ENCODE measurements at regions not wholly inside any gene's neighbourhood (a gene's known extent, or its start where the extent isn't known, plus 50 kb on each side); places are given as distances from the start of the nearest gene placed in this dataset.
A peak's percentile ranks its signal among the peaks of the same experiment; 100 is the strongest.

GRCh38 chr9:129282731-129283211 lies 104.7 kb upstream of the IER5L start:
- Mint-ChIP-seq H3K27ac (no peak overlapping the region), H3K27me3 (no peaks in the 10 kb centered on the region), H3K9me3 (no peaks in the 10 kb centered on the region), H3K4me3 (no peak overlapping the region), H3K36me3 (no peaks in the 10 kb centered on the region), H3K4me1 (ENCODE audit: unreplicated experiment) (peaks cover 30% of the 10 kb centered on the region)
- no peak for TF ChIP-seq CTCF (conservative IDR thresholded peaks at IDR 0.05)
- peak; percentile 67 for DNase-seq (ENCODE audit: extremely low spot score, unreplicated experiment)

DNA sequence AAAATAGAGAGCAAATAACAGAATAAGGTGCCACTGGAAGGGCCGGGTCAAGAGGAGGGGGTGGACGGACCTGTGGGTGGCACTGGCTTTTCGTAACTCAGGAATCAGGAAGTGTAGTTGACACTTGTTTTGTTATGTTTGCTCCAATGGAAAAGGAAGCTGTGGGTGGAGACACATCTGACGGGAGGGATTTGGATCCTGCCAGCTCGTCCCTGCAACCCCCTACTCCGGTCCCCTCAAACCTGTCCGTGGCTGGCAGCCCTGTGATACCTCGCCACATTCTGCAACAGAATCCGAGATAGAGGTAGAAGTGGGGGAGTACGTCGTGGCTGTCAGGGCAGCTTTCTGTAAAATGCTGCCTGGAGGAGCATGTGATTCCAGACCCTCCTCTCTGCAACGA lies 104.2 kb upstream of the IER5L start:
- Mint-ChIP-seq H3K4me1 (ENCODE audit: unreplicated experiment) (peaks cover 30% of the 10 kb centered on the region), H3K36me3 (no peaks in the 10 kb centered on the region), H3K27me3 (no peaks in the 10 kb centered on the region), H3K4me3 (peak overlapping the region; percentile 43), H3K9me3 (no peaks in the 10 kb centered on the region), H3K27ac (no peak overlapping the region)
- DNase-seq (ENCODE audit: extremely low spot score, unreplicated experiment): peak; percentile 57
- TF ChIP-seq CTCF (conservative IDR thresholded peaks at IDR 0.05): no peak

- Mint-ChIP-seq H3K4me3 (no peak overlapping the region), H3K9me3 (no peaks in the 10 kb centered on the region), H3K27ac (no peak overlapping the region), H3K36me3 (no peaks in the 10 kb centered on the region), H3K4me1 (ENCODE audit: unreplicated experiment) (peaks cover 33% of the 10 kb centered on the region), H3K27me3 (no peaks in the 10 kb centered on the region)
- TF ChIP-seq CTCF (conservative IDR thresholded peaks at IDR 0.05): no peak
- peak; percentile 65 for DNase-seq (ENCODE audit: extremely low spot score, unreplicated experiment)
These were observed 103.6 kb upstream of the IER5L start for GRCh38 chr9:129281506-129282145.

- H3K4me1 Mint-ChIP-seq (ENCODE audit: unreplicated experiment): peaks cover 37% of the 10 kb centered on the region
- DNase-seq (ENCODE audit: extremely low spot score, unreplicated experiment): peak; percentile 54
- no peaks in the 10 kb centered on the region for H3K36me3 Mint-ChIP-seq
- H3K27me3 Mint-ChIP-seq: no peaks in the 10 kb centered on the region
- H3K27ac Mint-ChIP-seq: no peak overlapping the region
- TF ChIP-seq CTCF (conservative IDR thresholded peaks at IDR 0.05): no peak
- H3K9me3 Mint-ChIP-seq: no peaks in the 10 kb centered on the region
- no peak overlapping the region for H3K4me3 Mint-ChIP-seq
These were observed 102.7 kb upstream of the IER5L start for GRCh38 chr9:129280623-129281271.

DNA sequence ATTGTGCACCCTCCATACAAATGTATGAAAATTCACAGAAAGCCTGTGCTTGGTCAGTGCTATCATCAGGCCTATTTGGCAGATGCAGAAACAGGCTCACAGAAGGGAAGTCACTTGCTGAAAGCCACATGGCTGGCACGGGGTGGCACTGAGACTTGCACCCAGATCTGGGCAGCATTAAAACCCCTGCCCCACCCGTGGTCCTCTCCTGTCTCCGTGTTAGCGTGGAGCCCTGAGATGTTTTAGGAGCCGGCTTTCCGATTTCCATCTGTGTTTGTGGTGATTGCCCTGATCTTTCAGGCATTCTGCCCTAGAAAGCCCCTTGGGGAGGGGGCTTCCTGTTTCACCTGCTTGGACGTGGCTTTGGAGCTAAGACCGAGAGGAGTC lies 102.2 kb upstream of the IER5L start:
- no peak overlapping the region for H3K4me3 Mint-ChIP-seq
- DNase-seq (ENCODE audit: extremely low spot score, unreplicated experiment): peak; percentile 50
- TF ChIP-seq CTCF (conservative IDR thresholded peaks at IDR 0.05): no peak
- no peaks in the 10 kb centered on the region for H3K9me3 Mint-ChIP-seq
- peaks cover 42% of the 10 kb centered on the region for H3K4me1 Mint-ChIP-seq (ENCODE audit: unreplicated experiment)
- no peaks in the 10 kb centered on the region for H3K36me3 Mint-ChIP-seq
- H3K27me3 Mint-ChIP-seq: no peaks in the 10 kb centered on the region
- no peak overlapping the region for H3K27ac Mint-ChIP-seq
